SK-N-SH (cell line): ENCODE measurements at regions not wholly inside any gene's neighbourhood (a gene's known extent, or its start where the extent isn't known, plus 50 kb on each side); places are given as distances from the start of the nearest gene placed in this dataset.

Source experiments
- RAD21 ChIP-seq: IDR thresholded peaks from 2 replicates; pipeline ENCODE4 v1.6.1; 2012; ENCODE audit warnings: mild to moderate bottlenecking, low read length
- RCOR1 ChIP-seq: fragments of 150-350 bp; IDR thresholded peaks from 2 replicates; pipeline ENCODE4 v1.6.1; 2017; ENCODE audit warnings: antibody characterized with exemption, low read length
- TCF12 ChIP-seq: IDR thresholded peaks from 2 replicates; pipeline ENCODE4 v1.4.0; 2012
- TF ChIP-seq, protein P1 (sequence below): fragments of 200-600 bp; sonication (generic); IDR thresholded peaks from 2 replicates; pipeline ENCODE4 v1.6.1; 2017; ENCODE audit warnings: antibody characterized with exemption, mild to moderate bottlenecking, moderate library complexity
- TF ChIP-seq, protein P2 (sequence below): IDR thresholded peaks from 2 replicates; pipeline ENCODE4 v1.4.0; 2012; ENCODE audit warnings: low read depth

DNA sequence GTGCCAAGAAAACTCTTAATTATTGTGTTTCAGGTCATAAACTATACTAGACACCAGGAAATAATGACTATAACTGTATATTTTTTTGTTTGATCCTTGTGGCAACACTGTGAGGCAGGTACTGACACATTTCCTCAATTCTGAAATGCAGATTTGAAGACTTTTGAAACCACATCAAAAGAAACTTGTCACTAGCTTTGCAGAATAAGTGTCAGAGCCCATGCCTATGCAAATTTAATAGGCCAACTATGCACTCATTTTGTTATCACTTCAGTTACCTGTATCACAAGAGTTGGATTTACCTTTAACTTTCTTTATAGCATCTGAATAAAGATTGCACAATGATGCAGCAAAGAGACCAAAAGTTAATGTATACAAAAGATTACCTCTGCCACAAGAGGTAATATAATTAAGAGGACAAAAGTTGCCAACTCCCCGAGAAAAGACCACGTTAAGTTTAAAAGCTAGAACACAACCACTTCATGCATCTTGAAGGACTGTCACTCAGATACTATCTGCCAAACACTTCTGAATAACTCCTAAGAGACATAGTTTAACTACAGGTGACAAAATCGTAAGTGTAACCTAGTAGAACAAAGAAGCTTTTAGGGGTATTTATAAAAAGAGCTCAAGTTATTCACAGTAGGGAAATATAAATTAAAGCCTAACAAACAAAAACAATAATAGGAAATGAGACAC lies 80.5 kb downstream of the ELAPOR2 start:
- TF ChIP-seq, protein P1, sequence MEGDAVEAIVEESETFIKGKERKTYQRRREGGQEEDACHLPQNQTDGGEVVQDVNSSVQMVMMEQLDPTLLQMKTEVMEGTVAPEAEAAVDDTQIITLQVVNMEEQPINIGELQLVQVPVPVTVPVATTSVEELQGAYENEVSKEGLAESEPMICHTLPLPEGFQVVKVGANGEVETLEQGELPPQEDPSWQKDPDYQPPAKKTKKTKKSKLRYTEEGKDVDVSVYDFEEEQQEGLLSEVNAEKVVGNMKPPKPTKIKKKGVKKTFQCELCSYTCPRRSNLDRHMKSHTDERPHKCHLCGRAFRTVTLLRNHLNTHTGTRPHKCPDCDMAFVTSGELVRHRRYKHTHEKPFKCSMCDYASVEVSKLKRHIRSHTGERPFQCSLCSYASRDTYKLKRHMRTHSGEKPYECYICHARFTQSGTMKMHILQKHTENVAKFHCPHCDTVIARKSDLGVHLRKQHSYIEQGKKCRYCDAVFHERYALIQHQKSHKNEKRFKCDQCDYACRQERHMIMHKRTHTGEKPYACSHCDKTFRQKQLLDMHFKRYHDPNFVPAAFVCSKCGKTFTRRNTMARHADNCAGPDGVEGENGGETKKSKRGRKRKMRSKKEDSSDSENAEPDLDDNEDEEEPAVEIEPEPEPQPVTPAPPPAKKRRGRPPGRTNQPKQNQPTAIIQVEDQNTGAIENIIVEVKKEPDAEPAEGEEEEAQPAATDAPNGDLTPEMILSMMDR: no peak
- TF ChIP-seq TCF12: no peak
- TF ChIP-seq, protein P2, sequence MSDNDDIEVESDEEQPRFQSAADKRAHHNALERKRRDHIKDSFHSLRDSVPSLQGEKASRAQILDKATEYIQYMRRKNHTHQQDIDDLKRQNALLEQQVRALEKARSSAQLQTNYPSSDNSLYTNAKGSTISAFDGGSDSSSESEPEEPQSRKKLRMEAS: no peak
- TF ChIP-seq RCOR1: no peak
- no peak for TF ChIP-seq RAD21
